Glutamatergic neuron (in vitro differentiated cells): ENCODE measurements at regions not wholly inside any gene's neighbourhood (a gene's known extent, or its start where the extent isn't known, plus 50 kb on each side); places are given as distances from the start of the nearest gene placed in this dataset.
"Not testable (repeated sequence)": the region's sequence is repeated elsewhere in the genome, so short reads cannot be mapped to it uniquely, and the experiment has no call there.

Experiments used
- DNase-seq: peaks from one replicate; pipeline ENCODE4 v3.0.0; 2022
- H3K27ac Mint-ChIP-seq: one replicate; pipeline ENCODE4 v1.8.0; 2020; ENCODE audit warnings: mild to moderate bottlenecking, mixed read lengths, inconsistent platforms; ENCODE audit not compliant: unreplicated experiment
- H3K27me3 Mint-ChIP-seq: one replicate; pipeline ENCODE4 v1.8.0; 2020; ENCODE audit warnings: mild to moderate bottlenecking, moderate library complexity, mixed read lengths, inconsistent platforms; ENCODE audit not compliant: unreplicated experiment
- H3K36me3 Mint-ChIP-seq: one replicate; pipeline ENCODE4 v1.8.0; 2020; ENCODE audit warnings: mild to moderate bottlenecking, mixed read lengths, inconsistent platforms; ENCODE audit not compliant: unreplicated experiment
- H3K4me1 Mint-ChIP-seq: one replicate; pipeline ENCODE4 v1.8.0; 2020; ENCODE audit warnings: mild to moderate bottlenecking, low read depth, mixed read lengths, inconsistent platforms; ENCODE audit not compliant: unreplicated experiment
- H3K4me3 Mint-ChIP-seq: one replicate; pipeline ENCODE4 v1.8.0; 2020; ENCODE audit warnings: mild to moderate bottlenecking, mixed read lengths, inconsistent platforms; ENCODE audit not compliant: unreplicated experiment
- H3K9me3 Mint-ChIP-seq: one replicate; pipeline ENCODE4 v1.8.0; 2020; ENCODE audit warnings: mild to moderate bottlenecking, moderate library complexity, mixed read lengths, inconsistent platforms; ENCODE audit not compliant: unreplicated experiment
- TF ChIP-seq, protein P1 (sequence below): fragments of 200-600 bp; sonication (generic); IDR thresholded peaks from one replicate; pipeline ENCODE4 v1.5.0; 2021; ENCODE audit not compliant: partially characterized antibody, unreplicated experiment

DNA sequence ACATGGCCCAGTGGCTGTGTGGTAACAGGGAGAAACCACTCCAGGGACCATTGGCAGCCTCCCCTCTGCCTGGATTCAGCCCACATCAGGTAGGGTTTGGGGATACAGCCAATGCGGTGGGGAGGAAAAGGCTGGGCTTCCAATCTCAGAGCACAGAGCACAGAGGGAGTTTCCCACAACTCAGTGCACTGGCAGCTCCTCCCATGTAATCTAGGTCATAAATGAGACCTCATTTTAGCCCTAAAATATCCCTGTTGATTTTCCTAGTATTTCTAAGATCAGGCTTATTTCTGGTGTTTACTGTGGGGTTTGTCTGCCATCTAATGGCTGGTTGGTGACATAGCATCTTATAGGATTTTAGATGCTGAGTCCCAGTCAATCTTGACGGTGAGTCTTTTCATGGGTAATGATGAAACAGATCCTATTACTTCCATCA is 462.8 kb downstream of the RPIA start:
- not testable (repeated sequence) for H3K36me3 Mint-ChIP-seq, H3K9me3 Mint-ChIP-seq, H3K27ac Mint-ChIP-seq, H3K4me3 Mint-ChIP-seq, H3K27me3 Mint-ChIP-seq, DNase-seq, H3K4me1 Mint-ChIP-seq
- TF ChIP-seq, protein P1, sequence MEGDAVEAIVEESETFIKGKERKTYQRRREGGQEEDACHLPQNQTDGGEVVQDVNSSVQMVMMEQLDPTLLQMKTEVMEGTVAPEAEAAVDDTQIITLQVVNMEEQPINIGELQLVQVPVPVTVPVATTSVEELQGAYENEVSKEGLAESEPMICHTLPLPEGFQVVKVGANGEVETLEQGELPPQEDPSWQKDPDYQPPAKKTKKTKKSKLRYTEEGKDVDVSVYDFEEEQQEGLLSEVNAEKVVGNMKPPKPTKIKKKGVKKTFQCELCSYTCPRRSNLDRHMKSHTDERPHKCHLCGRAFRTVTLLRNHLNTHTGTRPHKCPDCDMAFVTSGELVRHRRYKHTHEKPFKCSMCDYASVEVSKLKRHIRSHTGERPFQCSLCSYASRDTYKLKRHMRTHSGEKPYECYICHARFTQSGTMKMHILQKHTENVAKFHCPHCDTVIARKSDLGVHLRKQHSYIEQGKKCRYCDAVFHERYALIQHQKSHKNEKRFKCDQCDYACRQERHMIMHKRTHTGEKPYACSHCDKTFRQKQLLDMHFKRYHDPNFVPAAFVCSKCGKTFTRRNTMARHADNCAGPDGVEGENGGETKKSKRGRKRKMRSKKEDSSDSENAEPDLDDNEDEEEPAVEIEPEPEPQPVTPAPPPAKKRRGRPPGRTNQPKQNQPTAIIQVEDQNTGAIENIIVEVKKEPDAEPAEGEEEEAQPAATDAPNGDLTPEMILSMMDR: peak; percentile 18

DNA sequence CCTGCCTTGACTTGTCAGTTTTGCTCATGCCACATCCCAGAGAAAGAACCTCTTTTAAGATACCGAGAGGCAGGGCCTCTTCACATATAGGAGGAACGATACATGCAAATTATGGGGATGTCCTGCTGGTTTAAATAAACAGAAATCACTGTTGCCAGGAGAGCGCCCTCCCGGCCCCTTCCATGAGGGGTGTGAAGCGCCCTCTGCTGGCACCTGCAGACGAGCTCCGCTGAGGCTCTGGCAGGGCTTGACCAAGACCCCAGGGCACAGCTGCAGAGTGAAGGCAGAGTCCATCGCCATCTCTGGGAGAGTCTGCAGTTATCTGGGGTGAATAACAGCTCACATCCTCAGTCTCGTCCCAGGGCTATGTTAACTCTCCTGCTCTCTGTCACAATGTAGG is 468.8 kb downstream of the RPIA start:
- peak; percentile 40 for DNase-seq
- H3K27me3 Mint-ChIP-seq, H3K4me3 Mint-ChIP-seq, H3K4me1 Mint-ChIP-seq, H3K9me3 Mint-ChIP-seq, H3K27ac Mint-ChIP-seq, H3K36me3 Mint-ChIP-seq: not testable (repeated sequence)
- TF ChIP-seq, protein P1: peak; percentile 18

DNA sequence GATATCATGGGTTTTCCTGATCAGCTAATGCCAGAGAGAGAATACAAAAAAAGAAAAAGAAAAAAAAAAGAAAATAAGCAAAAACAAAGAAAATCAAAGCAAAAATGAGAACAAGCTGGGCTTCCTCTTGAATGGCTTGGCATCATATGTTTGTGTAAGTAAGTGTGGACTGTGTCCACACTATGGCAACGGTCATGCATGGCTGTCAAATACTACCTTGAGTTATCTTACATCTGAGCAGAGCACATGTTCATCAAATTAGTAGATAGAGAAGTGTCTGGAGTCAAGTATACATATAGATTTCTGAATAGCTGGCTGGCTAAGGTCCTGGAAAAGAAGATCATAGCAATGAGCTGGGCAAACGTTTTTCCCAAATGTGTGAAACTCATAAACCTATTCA is 470.2 kb downstream of the RPIA start:
- H3K27ac Mint-ChIP-seq, H3K4me1 Mint-ChIP-seq, DNase-seq, H3K27me3 Mint-ChIP-seq, H3K36me3 Mint-ChIP-seq, H3K4me3 Mint-ChIP-seq, H3K9me3 Mint-ChIP-seq: not testable (repeated sequence)

DNA sequence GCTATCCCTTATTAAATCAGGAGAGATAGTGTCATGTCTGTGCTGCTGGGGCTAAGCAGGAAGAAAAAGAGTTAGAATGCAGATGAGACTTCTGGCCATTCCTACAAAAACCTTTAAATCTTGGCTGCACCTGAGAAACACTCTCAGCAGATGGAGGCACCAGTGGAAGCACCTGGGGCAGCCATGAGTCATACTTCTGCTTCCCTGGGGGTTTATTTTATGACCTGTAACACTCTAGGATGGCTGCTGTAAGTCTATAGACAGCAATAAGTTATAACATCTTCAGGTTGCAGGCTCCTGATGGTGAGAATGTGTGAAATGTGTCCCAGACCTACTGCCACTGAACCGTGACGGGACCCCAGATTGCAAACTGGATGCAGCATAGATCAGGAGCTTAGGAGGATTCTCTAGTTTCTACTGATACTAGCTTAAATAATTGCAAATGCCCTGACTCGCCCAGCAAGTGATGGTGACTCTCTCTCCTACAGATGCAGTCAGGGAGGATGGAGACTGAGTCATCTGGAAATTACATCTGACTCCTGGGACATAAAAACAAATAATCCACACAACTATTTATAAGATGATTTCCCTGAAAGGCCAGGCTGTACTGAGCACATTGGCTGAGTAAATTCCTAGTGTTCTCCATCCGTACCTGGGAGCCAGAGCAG is 479.2 kb downstream of the RPIA start:
- not testable (repeated sequence) for H3K36me3 Mint-ChIP-seq, H3K27me3 Mint-ChIP-seq, H3K9me3 Mint-ChIP-seq, H3K27ac Mint-ChIP-seq, H3K4me1 Mint-ChIP-seq, DNase-seq, H3K4me3 Mint-ChIP-seq

DNA sequence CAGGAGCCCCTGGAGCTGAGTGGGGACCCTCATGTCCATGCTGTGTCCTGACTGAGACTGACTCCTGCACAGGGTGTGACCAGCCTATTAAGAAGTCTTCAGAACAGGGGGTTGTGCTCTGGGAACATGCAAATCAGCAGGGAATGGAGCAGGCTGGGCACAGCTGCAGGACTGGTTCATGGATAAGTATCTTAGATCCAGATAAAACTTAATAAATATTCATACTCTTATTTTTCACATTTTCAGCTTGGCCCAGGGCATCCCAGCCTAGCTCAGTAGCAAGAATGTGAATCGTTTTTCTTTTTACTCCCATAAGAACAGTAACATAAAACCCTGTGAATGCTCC is 479.7 kb downstream of the RPIA start:
- not testable (repeated sequence) for H3K36me3 Mint-ChIP-seq, H3K9me3 Mint-ChIP-seq, H3K27me3 Mint-ChIP-seq, H3K4me3 Mint-ChIP-seq, DNase-seq, H3K4me1 Mint-ChIP-seq, H3K27ac Mint-ChIP-seq

DNA sequence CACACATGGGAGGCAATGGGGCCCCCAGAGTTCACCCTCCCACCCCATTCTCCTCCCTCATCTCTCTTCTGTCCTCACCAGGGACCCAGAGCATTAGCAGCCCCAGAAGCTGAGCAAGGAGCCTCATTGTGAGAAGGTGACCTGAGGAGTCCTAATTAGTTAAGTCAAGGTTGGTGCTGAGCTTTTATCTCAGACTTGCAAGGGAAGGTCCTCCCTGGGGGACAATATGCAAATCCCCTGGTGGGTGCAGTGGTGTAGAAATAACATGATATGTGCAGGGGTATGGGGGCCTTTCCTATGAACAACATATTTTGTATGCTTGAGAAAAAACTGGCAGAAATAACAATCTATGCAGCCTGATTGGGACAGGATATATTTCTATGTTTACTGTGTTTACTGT is 485.5 kb downstream of the RPIA start:
- DNase-seq, H3K27me3 Mint-ChIP-seq, H3K4me3 Mint-ChIP-seq, H3K27ac Mint-ChIP-seq, H3K4me1 Mint-ChIP-seq, H3K9me3 Mint-ChIP-seq, H3K36me3 Mint-ChIP-seq: not testable (repeated sequence)

DNA sequence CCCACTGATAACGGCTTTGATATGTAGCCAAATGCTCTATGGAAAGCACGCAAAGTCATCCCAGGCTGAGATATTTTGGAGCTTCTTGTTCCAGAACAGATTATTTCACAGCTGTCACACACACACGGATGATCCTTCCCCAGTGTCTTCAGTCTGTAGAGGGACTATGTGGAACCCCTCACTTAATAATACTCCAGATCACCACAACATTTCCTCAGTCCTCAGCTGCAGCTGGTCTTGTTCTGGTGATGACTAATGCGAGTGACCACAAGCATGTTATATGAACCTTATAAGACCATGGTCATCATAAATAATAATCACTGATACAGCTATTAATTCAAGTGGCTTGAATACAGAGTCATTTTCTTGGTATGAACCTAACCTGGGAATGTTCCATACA is 490.7 kb downstream of the RPIA start:
- not testable (repeated sequence) for H3K27ac Mint-ChIP-seq, H3K9me3 Mint-ChIP-seq, DNase-seq, H3K4me3 Mint-ChIP-seq, H3K36me3 Mint-ChIP-seq, H3K4me1 Mint-ChIP-seq, H3K27me3 Mint-ChIP-seq

DNA sequence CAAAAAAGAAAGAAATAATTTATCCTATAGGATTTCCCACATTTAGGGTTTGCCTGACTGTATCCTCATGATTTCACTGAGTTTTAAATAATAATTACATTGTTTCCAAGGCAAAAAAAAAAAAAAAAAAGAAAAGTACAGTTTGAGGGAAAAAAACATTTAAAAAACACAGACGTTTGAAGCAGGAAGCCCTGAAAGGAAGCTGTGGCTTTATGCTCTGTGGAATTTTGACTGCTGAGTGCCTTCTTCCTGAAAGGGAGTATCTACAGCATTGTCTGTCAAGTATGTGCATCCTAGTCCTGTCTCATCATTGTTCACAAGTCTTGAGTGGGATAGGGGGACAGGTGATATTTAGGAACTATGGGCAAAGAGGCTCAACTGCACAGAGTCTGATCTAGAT is 493.3 kb downstream of the RPIA start:
- not testable (repeated sequence) for DNase-seq, H3K36me3 Mint-ChIP-seq, H3K9me3 Mint-ChIP-seq, H3K27ac Mint-ChIP-seq, H3K27me3 Mint-ChIP-seq, H3K4me3 Mint-ChIP-seq, H3K4me1 Mint-ChIP-seq

DNA sequence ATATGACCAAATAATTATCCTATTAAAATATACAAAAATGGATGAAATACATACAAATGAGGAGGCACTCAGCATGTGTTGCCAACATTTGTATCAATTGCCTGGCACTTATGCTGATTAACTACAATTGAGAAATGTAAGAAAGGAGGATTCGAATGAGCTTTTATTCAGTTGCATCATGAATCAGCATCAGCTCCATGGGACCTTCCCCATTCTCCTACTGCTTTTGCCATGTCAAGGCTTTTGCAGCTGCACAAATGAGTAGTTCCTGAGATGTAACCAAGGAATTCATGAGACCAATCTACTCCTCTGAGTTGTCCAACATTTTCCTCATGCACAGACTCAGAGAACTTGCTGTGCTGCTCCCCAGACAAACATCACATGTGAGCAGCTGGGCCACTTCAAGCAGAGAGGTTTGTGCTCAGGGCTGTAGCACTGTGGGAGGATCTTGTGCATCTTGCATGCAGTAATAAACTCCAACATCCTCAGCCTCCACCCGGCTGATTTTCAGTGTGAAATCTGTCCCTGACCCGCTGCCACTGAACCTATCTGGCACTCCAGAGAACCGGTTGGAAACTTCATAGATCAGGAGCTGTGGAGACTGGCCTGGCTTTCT is 504.3 kb downstream of the RPIA start:
- H3K9me3 Mint-ChIP-seq, DNase-seq, H3K4me3 Mint-ChIP-seq, H3K36me3 Mint-ChIP-seq, H3K4me1 Mint-ChIP-seq, H3K27ac Mint-ChIP-seq, H3K27me3 Mint-ChIP-seq: not testable (repeated sequence)

DNA sequence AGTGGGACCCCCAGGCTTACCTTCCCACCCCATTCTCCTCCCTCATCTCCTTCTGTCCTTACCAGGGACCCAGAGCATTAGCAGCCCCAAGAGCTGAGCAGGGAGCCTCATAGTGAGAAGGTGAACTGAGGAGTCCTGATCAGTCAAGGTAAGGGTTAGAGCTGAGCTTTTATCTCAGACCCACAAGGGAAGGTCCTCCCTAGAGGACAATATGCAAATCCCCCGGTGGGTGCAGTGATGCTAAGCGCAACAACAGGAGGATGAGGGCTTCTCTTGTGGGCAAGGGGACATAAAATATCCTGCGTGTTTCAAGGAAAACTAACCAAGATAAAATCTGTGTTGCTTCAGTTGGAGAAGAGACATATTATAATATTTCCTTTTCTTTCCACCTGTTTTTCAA is 505.2 kb downstream of the RPIA start:
- H3K9me3 Mint-ChIP-seq, H3K27me3 Mint-ChIP-seq, H3K27ac Mint-ChIP-seq, DNase-seq, H3K4me3 Mint-ChIP-seq, H3K36me3 Mint-ChIP-seq, H3K4me1 Mint-ChIP-seq: not testable (repeated sequence)

DNA sequence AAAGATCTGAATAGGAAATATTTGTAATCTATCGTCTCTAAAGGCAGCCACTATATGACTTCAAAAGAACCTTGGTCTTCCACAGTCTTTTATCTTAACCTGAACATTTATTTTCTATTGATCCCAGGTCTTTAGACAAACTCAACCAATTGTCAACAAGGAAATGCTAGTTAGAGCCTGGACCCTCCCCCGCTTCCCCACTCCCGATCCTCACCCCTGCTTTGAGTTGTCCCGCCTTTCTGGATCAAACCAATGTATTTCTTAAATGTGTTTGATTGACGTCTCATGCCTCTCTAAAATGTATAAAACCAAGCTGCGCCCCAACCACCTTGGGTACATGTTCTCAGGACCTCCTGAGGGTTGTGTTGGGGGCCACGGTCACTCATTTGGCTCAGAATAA is 506.6 kb downstream of the RPIA start:
- DNase-seq, H3K27ac Mint-ChIP-seq: not testable (repeated sequence)

More for the DNA sequence above, 506.6 kb downstream of the RPIA start:
- not testable (repeated sequence) for H3K27me3 Mint-ChIP-seq, H3K4me3 Mint-ChIP-seq, H3K9me3 Mint-ChIP-seq, H3K36me3 Mint-ChIP-seq
- H3K4me1 Mint-ChIP-seq: peaks cover 13% of the 10 kb centered on the region
